22Rv1 (cell line): ENCODE measurements at regions not wholly inside any gene's neighbourhood (a gene's known extent, or its start where the extent isn't known, plus 50 kb on each side); places are given as distances from the start of the nearest gene placed in this dataset.

Experiments
- H3K27ac ChIP-seq: fragments of 450-650 bp; 2 replicates; pipeline ENCODE4 v1.5.1; 2017
- CTCF ChIP-seq: fragments of 450-650 bp; IDR thresholded peaks from 2 replicates; pipeline ENCODE4 v1.5.1; 2017; ENCODE audit warnings: mild to moderate bottlenecking
- ZFX ChIP-seq: fragments of 450-650 bp; IDR thresholded peaks from 2 replicates; pipeline ENCODE4 v1.6.1; 2017; ENCODE audit warnings: antibody characterized with exemption, borderline replicate concordance

- no peak overlapping the region for H3K27ac ChIP-seq
- TF ChIP-seq ZFX, result no peak
- no peak for TF ChIP-seq CTCF
These were observed 94.0 kb upstream of the GLS start for GRCh38 chr2:190786404-190787166.

GRCh38 chr2:190787743-190788235 is 92.8 kb upstream of the GLS start:
- no peak for TF ChIP-seq ZFX
- no peak for TF ChIP-seq CTCF
- no peak overlapping the region for H3K27ac ChIP-seq

- TF ChIP-seq CTCF (no peak), ZFX (no peak)
- no peak overlapping the region for H3K27ac ChIP-seq
These were observed 91.3 kb upstream of the GLS start for GRCh38 chr2:190789074-190790004.

GRCh38 chr2:190791347-190791975 is 89.2 kb upstream of the GLS start:
- no peak for TF ChIP-seq ZFX
- no peak for TF ChIP-seq CTCF
- no peak overlapping the region for H3K27ac ChIP-seq

- no peak overlapping the region for H3K27ac ChIP-seq
- TF ChIP-seq CTCF (no peak), ZFX (no peak)
These were observed 88.5 kb upstream of the GLS start for GRCh38 chr2:190791976-190792575.

- H3K27ac ChIP-seq, result no peak overlapping the region
- TF ChIP-seq ZFX, result no peak
- no peak for TF ChIP-seq CTCF
These were observed 87.4 kb upstream of the GLS start for GRCh38 chr2:190792956-190793888.
